ENCODE measurements at regions not wholly inside any gene's neighbourhood (a gene's known extent, or its start where the extent isn't known, plus 50 kb on each side); places are given as distances from the start of the nearest gene placed in this dataset.
"Not testable (repeated sequence)": the region's sequence is repeated elsewhere in the genome, so short reads cannot be mapped to it uniquely, and the experiment has no call there.

GRCh38 chr16:59108374-59108773 lies 374.3 kb upstream of the GOT2 start:
- no peak overlapping the region for H3K4me3 ChIP-seq (ENCODE audit: low read length)
- no peaks in the 10 kb centered on the region for H3K4me1 ChIP-seq (ENCODE audit: control insufficient read depth, insufficient read depth, low read length)
- no CpG with 5 or more reads among the region's 2 CpGs for WGBS (ENCODE audit: insufficient coverage, insufficient read length)
- H3K36me3 ChIP-seq (ENCODE audit: control insufficient read depth, insufficient read depth, low read length): no peaks in the 10 kb centered on the region
- no peak for DNase-seq (ENCODE audit: low read depth, low spot score)
- H3K9me3 ChIP-seq (ENCODE audit: control insufficient read depth, insufficient read depth, low read length): no peaks in the 10 kb centered on the region
- no peak overlapping the region for H3K27ac ChIP-seq (ENCODE audit: low read length)
- no peaks in the 10 kb centered on the region for H3K27me3 ChIP-seq (ENCODE audit: control insufficient read depth, insufficient read depth, low read length)

DNA sequence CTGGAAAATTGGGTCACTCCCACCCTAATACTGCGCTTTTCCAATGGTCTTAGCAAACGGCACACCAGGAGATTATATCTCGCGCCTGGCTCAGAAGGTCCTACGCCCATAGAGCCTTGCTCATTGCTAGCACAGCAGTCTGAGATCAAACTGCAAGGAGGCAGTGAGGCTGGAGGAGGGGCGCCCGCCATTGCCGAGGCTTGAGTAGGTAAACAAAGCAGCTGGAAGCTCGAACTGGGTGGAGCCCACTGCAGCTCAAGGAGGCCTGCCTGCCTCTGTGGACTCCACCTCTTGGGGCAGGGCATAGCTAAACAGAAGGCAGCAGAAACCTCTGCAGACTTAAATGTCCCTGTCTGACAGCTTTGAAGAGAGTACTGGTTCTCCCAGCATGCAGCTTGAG lies 362.6 kb upstream of the GOT2 start:
- WGBS (ENCODE audit: insufficient coverage, insufficient read length): no CpG with 5 or more reads among the region's 9 CpGs
- not testable (repeated sequence) for H3K4me1 ChIP-seq (ENCODE audit: control insufficient read depth, insufficient read depth, low read length); DNase-seq (ENCODE audit: low read depth, low spot score); H3K27ac ChIP-seq (ENCODE audit: low read length); H3K27me3 ChIP-seq (ENCODE audit: control insufficient read depth, insufficient read depth, low read length); H3K4me3 ChIP-seq (ENCODE audit: low read length); H3K9me3 ChIP-seq (ENCODE audit: control insufficient read depth, insufficient read depth, low read length); H3K36me3 ChIP-seq (ENCODE audit: control insufficient read depth, insufficient read depth, low read length)

GRCh38 chr16:59090541-59090940 lies 356.4 kb upstream of the GOT2 start:
- no peak overlapping the region for H3K27ac ChIP-seq (ENCODE audit: low read length)
- no peak overlapping the region for H3K4me3 ChIP-seq (ENCODE audit: low read length)
- no peaks in the 10 kb centered on the region for H3K36me3 ChIP-seq (ENCODE audit: control insufficient read depth, insufficient read depth, low read length)
- H3K27me3 ChIP-seq (ENCODE audit: control insufficient read depth, insufficient read depth, low read length): no peaks in the 10 kb centered on the region
- H3K9me3 ChIP-seq (ENCODE audit: control insufficient read depth, insufficient read depth, low read length): no peaks in the 10 kb centered on the region
- no CpG with 5 or more reads among the region's 1 CpG for WGBS (ENCODE audit: insufficient coverage, insufficient read length)
- no peak for DNase-seq (ENCODE audit: low read depth, low spot score)
- H3K4me1 ChIP-seq (ENCODE audit: control insufficient read depth, insufficient read depth, low read length): no peaks in the 10 kb centered on the region

GRCh38 chr16:59088431-59088830 lies 354.3 kb upstream of the GOT2 start:
- no peak for DNase-seq (ENCODE audit: low read depth, low spot score)
- H3K9me3 ChIP-seq (ENCODE audit: control insufficient read depth, insufficient read depth, low read length): no peaks in the 10 kb centered on the region
- no peaks in the 10 kb centered on the region for H3K4me1 ChIP-seq (ENCODE audit: control insufficient read depth, insufficient read depth, low read length)
- H3K27me3 ChIP-seq (ENCODE audit: control insufficient read depth, insufficient read depth, low read length): no peaks in the 10 kb centered on the region
- WGBS (ENCODE audit: insufficient coverage, insufficient read length): no CpG with 5 or more reads among the region's 8 CpGs
- no peak overlapping the region for H3K4me3 ChIP-seq (ENCODE audit: low read length)
- no peaks in the 10 kb centered on the region for H3K36me3 ChIP-seq (ENCODE audit: control insufficient read depth, insufficient read depth, low read length)
- H3K27ac ChIP-seq (ENCODE audit: low read length): no peak overlapping the region

DNA sequence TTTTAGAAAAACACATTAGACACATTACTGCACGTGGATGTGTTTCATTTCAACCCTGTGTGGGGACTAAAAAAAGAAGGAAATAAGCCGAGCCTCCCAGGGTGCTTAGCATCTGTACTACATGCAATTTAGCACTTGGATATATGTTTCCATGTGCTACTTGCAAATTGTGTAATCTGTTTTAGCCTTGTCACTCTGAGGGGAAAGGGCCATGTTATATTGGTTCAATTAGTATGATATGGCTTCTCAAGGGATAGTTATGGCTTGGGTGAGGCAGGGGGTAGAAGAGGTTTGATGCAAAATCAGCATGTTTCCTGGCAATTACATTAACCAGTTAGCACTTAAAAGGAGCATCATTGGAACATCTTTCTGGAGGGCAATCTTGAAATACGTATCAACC lies 353.5 kb upstream of the GOT2 start:
- no peak for DNase-seq (ENCODE audit: low read depth, low spot score)
- H3K4me1 ChIP-seq (ENCODE audit: control insufficient read depth, insufficient read depth, low read length): no peaks in the 10 kb centered on the region
- no CpG with 5 or more reads among the region's 3 CpGs for WGBS (ENCODE audit: insufficient coverage, insufficient read length)

GRCh38 chr16:59067205-59067604 lies 333.1 kb upstream of the GOT2 start:
- DNase-seq (ENCODE audit: low read depth, low spot score): no peak
- WGBS (ENCODE audit: insufficient coverage, insufficient read length): no CpG with 5 or more reads among the region's 1 CpG
- Histone ChIP-seq H3K4me3 (ENCODE audit: low read length) (no peak overlapping the region), H3K27ac (ENCODE audit: low read length) (no peak overlapping the region), H3K4me1 (ENCODE audit: control insufficient read depth, insufficient read depth, low read length) (no peaks in the 10 kb centered on the region), H3K9me3 (ENCODE audit: control insufficient read depth, insufficient read depth, low read length) (no peaks in the 10 kb centered on the region), H3K27me3 (ENCODE audit: control insufficient read depth, insufficient read depth, low read length) (no peaks in the 10 kb centered on the region), H3K36me3 (ENCODE audit: control insufficient read depth, insufficient read depth, low read length) (no peaks in the 10 kb centered on the region)

More for the DNA sequence above, 353.5 kb upstream of the GOT2 start:
- H3K27ac ChIP-seq (ENCODE audit: low read length): no peak overlapping the region
- H3K36me3 ChIP-seq (ENCODE audit: control insufficient read depth, insufficient read depth, low read length): no peaks in the 10 kb centered on the region
- H3K9me3 ChIP-seq (ENCODE audit: control insufficient read depth, insufficient read depth, low read length): no peaks in the 10 kb centered on the region
- no peaks in the 10 kb centered on the region for H3K27me3 ChIP-seq (ENCODE audit: control insufficient read depth, insufficient read depth, low read length)
- H3K4me3 ChIP-seq (ENCODE audit: low read length): no peak overlapping the region

GRCh38 chr16:59060207-59060606 lies 326.1 kb upstream of the GOT2 start:
- Histone ChIP-seq H3K9me3 (ENCODE audit: control insufficient read depth, insufficient read depth, low read length) (no peaks in the 10 kb centered on the region), H3K4me1 (ENCODE audit: control insufficient read depth, insufficient read depth, low read length) (no peaks in the 10 kb centered on the region), H3K4me3 (ENCODE audit: low read length) (no peak overlapping the region), H3K27ac (ENCODE audit: low read length) (no peak overlapping the region), H3K36me3 (ENCODE audit: control insufficient read depth, insufficient read depth, low read length) (no peaks in the 10 kb centered on the region), H3K27me3 (ENCODE audit: control insufficient read depth, insufficient read depth, low read length) (no peaks in the 10 kb centered on the region)
- no CpG with 5 or more reads among the region's 1 CpG for WGBS (ENCODE audit: insufficient coverage, insufficient read length)
- no peak for DNase-seq (ENCODE audit: low read depth, low spot score)

GRCh38 chr16:59058250-59058649 lies 324.1 kb upstream of the GOT2 start:
- Histone ChIP-seq H3K27ac (ENCODE audit: low read length) (no peak overlapping the region), H3K36me3 (ENCODE audit: control insufficient read depth, insufficient read depth, low read length) (no peaks in the 10 kb centered on the region), H3K4me3 (ENCODE audit: low read length) (no peak overlapping the region), H3K27me3 (ENCODE audit: control insufficient read depth, insufficient read depth, low read length) (no peaks in the 10 kb centered on the region), H3K9me3 (ENCODE audit: control insufficient read depth, insufficient read depth, low read length) (no peaks in the 10 kb centered on the region), H3K4me1 (ENCODE audit: control insufficient read depth, insufficient read depth, low read length) (no peaks in the 10 kb centered on the region)
- no peak for DNase-seq (ENCODE audit: low read depth, low spot score)
- WGBS (ENCODE audit: insufficient coverage, insufficient read length): no CpG with 5 or more reads among the region's 2 CpGs

- Histone ChIP-seq H3K9me3 (ENCODE audit: control insufficient read depth, insufficient read depth, low read length) (no peaks in the 10 kb centered on the region), H3K4me3 (ENCODE audit: low read length) (no peak overlapping the region), H3K27me3 (ENCODE audit: control insufficient read depth, insufficient read depth, low read length) (no peaks in the 10 kb centered on the region), H3K27ac (ENCODE audit: low read length) (no peak overlapping the region), H3K4me1 (ENCODE audit: control insufficient read depth, insufficient read depth, low read length) (no peaks in the 10 kb centered on the region), H3K36me3 (ENCODE audit: control insufficient read depth, insufficient read depth, low read length) (no peaks in the 10 kb centered on the region)
- WGBS (ENCODE audit: insufficient coverage, insufficient read length): no CpG with 5 or more reads among the region's 3 CpGs
- DNase-seq (ENCODE audit: low read depth, low spot score): no peak
Observed at GRCh38 chr16:59053911-59054310, 319.8 kb upstream of the GOT2 start.

DNA sequence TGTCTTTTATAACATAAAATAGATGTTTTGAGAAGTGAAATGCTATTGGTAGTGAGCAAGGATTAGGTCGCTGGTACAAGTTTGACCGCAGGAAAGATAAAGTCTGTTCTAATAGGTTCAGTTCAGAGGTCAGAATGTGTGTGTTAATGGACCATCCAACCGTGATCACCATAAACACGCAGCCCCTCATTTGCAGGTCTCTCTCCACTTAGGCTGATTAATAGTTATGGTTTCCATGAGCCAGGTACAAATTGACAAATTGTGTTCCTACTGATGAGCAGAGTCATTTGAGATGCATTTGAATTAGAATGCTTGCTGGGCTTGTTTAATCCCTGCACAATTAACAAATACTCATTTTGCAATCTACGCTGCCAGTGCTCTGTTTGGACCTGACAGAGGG lies 318.1 kb upstream of the GOT2 start:
- H3K27ac ChIP-seq (ENCODE audit: low read length): no peak overlapping the region
- no peaks in the 10 kb centered on the region for H3K9me3 ChIP-seq (ENCODE audit: control insufficient read depth, insufficient read depth, low read length)
- H3K36me3 ChIP-seq (ENCODE audit: control insufficient read depth, insufficient read depth, low read length): no peaks in the 10 kb centered on the region
- no peaks in the 10 kb centered on the region for H3K27me3 ChIP-seq (ENCODE audit: control insufficient read depth, insufficient read depth, low read length)
- no peak overlapping the region for H3K4me3 ChIP-seq (ENCODE audit: low read length)
- no peaks in the 10 kb centered on the region for H3K4me1 ChIP-seq (ENCODE audit: control insufficient read depth, insufficient read depth, low read length)
- no peak for DNase-seq (ENCODE audit: low read depth, low spot score)
- no CpG with 5 or more reads among the region's 5 CpGs for WGBS (ENCODE audit: insufficient coverage, insufficient read length)

- DNase-seq (ENCODE audit: low read depth, low spot score): no peak
- Histone ChIP-seq H3K9me3 (ENCODE audit: control insufficient read depth, insufficient read depth, low read length) (no peaks in the 10 kb centered on the region), H3K4me1 (ENCODE audit: control insufficient read depth, insufficient read depth, low read length) (no peaks in the 10 kb centered on the region), H3K27ac (ENCODE audit: low read length) (no peak overlapping the region), H3K27me3 (ENCODE audit: control insufficient read depth, insufficient read depth, low read length) (no peaks in the 10 kb centered on the region), H3K4me3 (ENCODE audit: low read length) (no peak overlapping the region), H3K36me3 (ENCODE audit: control insufficient read depth, insufficient read depth, low read length) (no peaks in the 10 kb centered on the region)
- WGBS (ENCODE audit: insufficient coverage, insufficient read length): no CpG with 5 or more reads among the region's 3 CpGs
Observed at GRCh38 chr16:59048876-59049275, 314.8 kb upstream of the GOT2 start.
